Coronary artery (tissue), 2 donors: ENCODE measurements at regions not wholly inside any gene's neighbourhood (a gene's known extent, or its start where the extent isn't known, plus 50 kb on each side); places are given as distances from the start of the nearest gene placed in this dataset.

Source experiments
- DNase-seq: peaks from one replicate; pipeline ENCODE4 v3.0.0-alpha.2; 2017; ENCODE audit warnings: low spot score
- H3K27ac ChIP-seq, 2 donors: fragments of 200-600 bp; sonication (generic); one replicate each; pipeline ENCODE4 v1.5.1; 2016 to 2019
- H3K4me3 ChIP-seq: fragments of 200-600 bp; sonication (generic); 2 replicates; pipeline ENCODE4 v1.5.1; 2016; ENCODE audit warnings: mild to moderate bottlenecking, moderate library complexity
- TF ChIP-seq, protein P1 (sequence below): fragments of 200-600 bp; sonication (generic); IDR thresholded peaks from one replicate; pipeline ENCODE4 v1.5.1; 2019; ENCODE audit warnings: antibody characterized with exemption

GRCh38 chr11:42066113-42066512, 606.7 kb upstream of the LRRC4C start:
- DNase-seq, result no peak
- Histone ChIP-seq H3K4me3 (no peak overlapping the region), H3K27ac (no peak overlapping the region)
- TF ChIP-seq, protein P1, sequence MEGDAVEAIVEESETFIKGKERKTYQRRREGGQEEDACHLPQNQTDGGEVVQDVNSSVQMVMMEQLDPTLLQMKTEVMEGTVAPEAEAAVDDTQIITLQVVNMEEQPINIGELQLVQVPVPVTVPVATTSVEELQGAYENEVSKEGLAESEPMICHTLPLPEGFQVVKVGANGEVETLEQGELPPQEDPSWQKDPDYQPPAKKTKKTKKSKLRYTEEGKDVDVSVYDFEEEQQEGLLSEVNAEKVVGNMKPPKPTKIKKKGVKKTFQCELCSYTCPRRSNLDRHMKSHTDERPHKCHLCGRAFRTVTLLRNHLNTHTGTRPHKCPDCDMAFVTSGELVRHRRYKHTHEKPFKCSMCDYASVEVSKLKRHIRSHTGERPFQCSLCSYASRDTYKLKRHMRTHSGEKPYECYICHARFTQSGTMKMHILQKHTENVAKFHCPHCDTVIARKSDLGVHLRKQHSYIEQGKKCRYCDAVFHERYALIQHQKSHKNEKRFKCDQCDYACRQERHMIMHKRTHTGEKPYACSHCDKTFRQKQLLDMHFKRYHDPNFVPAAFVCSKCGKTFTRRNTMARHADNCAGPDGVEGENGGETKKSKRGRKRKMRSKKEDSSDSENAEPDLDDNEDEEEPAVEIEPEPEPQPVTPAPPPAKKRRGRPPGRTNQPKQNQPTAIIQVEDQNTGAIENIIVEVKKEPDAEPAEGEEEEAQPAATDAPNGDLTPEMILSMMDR, result no peak

- DNase-seq, result no peak
- TF ChIP-seq, protein P1, result no peak
- H3K27ac ChIP-seq, result no peak overlapping the region
- no peak overlapping the region for H3K4me3 ChIP-seq
These were observed 614.9 kb upstream of the LRRC4C start for GRCh38 chr11:42074306-42074705.

GRCh38 chr11:42075180-42075579, 615.7 kb upstream of the LRRC4C start:
- TF ChIP-seq, protein P1, result no peak
- Histone ChIP-seq H3K4me3 (no peak overlapping the region), H3K27ac (no peak overlapping the region)
- no peak for DNase-seq

- H3K4me3 ChIP-seq, result no peak overlapping the region
- no peak overlapping the region for H3K27ac ChIP-seq
- no peak for DNase-seq
- TF ChIP-seq, protein P1, result no peak
These were observed 618.3 kb upstream of the LRRC4C start for GRCh38 chr11:42077794-42078193.

DNA sequence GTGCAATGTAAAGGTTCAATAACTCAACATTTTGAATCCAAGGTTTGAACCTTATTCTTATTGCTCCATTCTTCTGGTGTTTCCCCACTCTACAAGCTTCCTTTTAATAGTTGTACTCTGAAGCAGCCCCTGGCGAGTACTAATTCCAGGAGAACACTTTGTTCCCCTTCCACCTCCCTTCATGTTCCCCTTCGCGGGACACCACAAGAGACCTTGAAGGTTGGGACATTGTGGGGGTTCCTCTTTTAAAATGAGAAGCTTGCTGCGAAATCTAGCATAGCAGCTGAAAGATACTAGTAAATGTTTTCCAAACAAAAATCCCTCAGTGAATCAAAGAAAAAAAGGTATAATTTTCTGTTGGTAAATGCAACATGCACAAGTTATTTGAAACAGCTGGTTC, 626.3 kb upstream of the LRRC4C start:
- H3K27ac ChIP-seq, result no peak overlapping the region
- H3K4me3 ChIP-seq, result no peak overlapping the region
- DNase-seq, result no peak
- TF ChIP-seq, protein P1, result no peak

- Histone ChIP-seq H3K4me3 (no peak overlapping the region), H3K27ac (no peak overlapping the region)
- DNase-seq, result no peak
- TF ChIP-seq, protein P1, result no peak
These were observed 634.1 kb upstream of the LRRC4C start for GRCh38 chr11:42093541-42093940.

GRCh38 chr11:42098075-42098474, 638.6 kb upstream of the LRRC4C start:
- DNase-seq, result no peak
- H3K27ac ChIP-seq, result no peak overlapping the region
- TF ChIP-seq, protein P1, result no peak
- H3K4me3 ChIP-seq, result no peak overlapping the region
